ENCODE measurements at regions not wholly inside any gene's neighbourhood (a gene's known extent, or its start where the extent isn't known, plus 50 kb on each side); places are given as distances from the start of the nearest gene placed in this dataset.
"Not testable (repeated sequence)": the region's sequence is repeated elsewhere in the genome, so short reads cannot be mapped to it uniquely, and the experiment has no call there.

GRCh38 chr18:55763298-55763697 is 175.3 kb upstream of the TCF4 start:
- no peak for DNase-seq

DNA sequence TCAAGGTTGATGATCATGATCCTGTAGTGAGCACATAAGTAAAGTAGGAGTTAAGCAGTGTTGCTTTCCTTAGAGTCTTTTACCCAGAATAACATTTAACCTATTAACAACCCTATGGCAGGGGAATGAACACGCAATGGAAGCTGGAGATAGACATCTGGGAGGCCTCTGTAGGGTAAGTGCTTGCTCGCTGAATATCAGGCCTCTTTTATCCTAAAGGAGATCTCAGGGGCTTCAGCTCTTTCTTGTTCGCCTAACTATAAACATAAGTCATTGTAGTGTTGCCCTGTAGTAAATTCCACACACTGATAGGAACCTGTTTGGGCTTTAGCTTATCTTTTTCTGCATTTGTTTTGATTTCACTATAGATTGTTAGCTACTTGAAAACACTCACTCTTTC is 174.4 kb upstream of the TCF4 start:
- no peak for DNase-seq

- DNase-seq, result no peak
Observed at GRCh38 chr18:55753643-55754263, 165.8 kb upstream of the TCF4 start.

GRCh38 chr18:55751476-55751875 is 163.5 kb upstream of the TCF4 start:
- no peak for DNase-seq

DNA sequence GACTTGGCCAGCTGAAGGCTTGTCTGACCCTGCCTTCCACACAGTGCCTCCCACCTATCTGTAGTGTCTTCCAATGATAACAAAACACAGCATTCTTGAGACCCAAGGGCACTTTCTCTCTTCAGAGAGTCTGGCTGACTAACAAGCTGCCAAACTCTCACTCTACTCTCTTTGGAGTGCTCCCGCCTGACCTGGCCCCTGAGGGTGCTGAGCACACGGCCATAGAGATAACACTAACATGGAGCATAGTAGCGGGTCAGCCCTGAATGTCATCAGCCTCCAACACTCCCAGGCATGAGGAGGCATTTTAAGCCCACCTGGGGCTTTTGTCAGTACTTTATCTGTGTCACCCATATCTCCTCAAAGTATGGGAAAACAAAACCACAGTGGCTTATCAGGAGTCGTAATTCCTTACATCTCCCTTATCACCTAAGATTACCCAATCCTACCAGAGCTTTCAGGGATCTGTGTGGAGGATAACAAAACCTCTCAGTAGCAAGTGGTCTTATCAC is 160.3 kb upstream of the TCF4 start:
- DNase-seq, result no peak

- DNase-seq, result no peak
Observed at GRCh38 chr18:55744206-55744605, 156.2 kb upstream of the TCF4 start.

DNA sequence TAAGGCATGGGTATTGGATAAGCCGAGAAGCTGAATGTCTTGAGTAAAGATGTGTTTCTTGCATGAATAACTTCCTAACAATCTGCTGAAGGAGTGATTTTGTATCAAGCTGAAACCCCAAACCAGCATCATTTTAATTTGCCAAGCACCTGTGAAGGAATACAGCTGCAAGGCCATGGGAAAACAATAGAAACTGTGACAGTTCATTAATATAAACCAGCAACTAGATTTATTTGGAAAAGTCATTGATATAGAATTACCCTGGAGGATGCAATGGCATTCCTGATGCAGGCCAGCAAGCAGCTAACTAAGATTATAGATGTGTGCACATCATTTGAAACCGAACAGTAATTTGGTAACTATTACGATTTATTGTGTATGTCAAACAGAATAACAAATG is 155.7 kb upstream of the TCF4 start:
- no peak for DNase-seq

DNA sequence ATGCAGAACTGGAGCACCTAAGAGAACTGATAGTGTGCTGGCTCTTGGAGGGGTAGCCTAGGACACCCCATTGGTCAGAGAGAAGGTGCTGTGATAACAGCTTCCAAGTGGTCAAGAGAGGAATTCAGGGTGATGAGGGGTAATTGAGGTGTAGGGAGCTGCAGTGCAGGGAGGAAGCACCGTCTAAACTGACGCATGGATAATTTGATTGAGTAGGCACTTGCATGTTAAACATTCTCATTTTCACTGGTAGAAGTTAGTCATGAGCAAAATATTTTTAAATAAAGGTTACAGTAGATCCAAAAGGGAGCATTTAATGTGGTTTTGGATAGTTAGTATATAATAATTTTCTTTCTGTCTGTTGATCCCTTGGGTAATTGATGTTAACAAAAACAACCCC is 155.1 kb upstream of the TCF4 start:
- no peak for DNase-seq

DNA sequence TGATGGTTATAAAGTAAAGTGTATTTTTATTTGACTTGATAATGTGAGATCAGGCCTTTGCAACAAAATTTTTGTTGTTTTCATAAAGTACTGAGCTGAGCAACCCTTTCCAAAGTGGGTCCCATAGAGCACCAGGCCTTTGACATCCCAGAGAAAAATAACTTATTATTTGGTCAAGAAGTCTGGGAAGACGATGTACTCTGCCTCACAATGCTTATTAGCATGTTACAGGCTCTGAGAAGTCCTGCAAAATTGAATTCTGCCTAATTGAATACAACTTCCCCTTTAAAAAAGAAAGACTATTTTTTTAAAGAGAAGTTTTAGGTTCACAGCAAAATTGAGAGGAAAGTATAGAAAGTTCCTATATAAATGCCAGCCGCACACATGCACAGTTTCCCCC is 151.5 kb upstream of the TCF4 start:
- no peak for DNase-seq

DNA sequence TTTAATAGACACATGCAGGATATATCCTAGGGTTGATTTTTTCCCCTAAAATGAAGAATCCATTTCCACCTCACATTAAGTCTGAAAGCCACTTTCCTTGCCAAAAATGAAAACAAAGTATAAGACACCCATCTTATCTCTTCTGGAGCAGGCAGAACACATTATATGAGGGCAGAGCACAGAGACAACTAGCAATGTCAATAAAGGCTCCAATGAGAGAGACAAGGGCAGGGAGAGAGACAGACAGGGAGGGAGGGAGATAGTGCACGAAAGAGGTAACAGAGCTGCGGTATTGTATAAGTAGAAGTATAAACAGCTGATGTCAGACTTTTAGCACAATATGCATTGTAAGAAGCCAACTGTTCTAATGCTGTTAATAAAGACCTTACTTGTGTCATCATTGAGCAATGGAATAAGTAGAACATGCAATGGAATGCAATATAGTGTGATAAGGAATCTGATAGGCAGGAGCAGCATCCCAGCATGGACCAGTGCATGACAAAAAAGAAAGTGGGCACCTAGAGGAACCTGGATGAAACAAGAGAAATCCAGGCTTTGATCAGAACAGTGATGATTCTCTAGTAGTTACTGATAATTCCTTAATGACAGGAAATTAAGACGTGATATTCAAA is 150.6 kb upstream of the TCF4 start:
- no peak for DNase-seq

GRCh38 chr18:55737781-55738468 is 149.9 kb upstream of the TCF4 start:
- DNase-seq, result no peak

DNA sequence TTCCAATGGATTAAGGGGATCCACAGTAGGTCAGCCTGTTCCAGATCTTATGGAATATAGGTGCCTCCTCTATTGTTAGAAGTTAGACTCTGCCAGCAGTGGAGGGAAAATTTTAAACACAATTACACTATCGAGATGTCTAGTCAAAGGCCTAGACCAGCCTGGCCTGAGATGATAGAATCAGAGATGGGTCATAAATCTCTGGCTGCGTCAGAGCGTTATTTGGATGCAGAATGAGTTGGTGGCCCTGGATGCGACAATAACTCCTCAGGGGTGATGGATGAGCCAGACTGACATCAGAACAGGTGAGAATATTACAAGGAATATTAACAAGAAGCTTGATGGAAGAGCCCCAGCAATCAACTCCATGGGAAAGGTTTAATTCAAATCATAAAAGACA is 149.3 kb upstream of the TCF4 start:
- DNase-seq, result no peak

- DNase-seq, result no peak
Observed at GRCh38 chr18:55735969-55736368, 148.0 kb upstream of the TCF4 start.

- DNase-seq, result no peak
Observed at GRCh38 chr18:55735199-55735855, 147.3 kb upstream of the TCF4 start.

GRCh38 chr18:55732227-55733106 is 144.5 kb upstream of the TCF4 start:
- no peak for DNase-seq

GRCh38 chr18:55731594-55732042 is 143.6 kb upstream of the TCF4 start:
- no peak for DNase-seq

GRCh38 chr18:55721006-55721405 is 133.0 kb upstream of the TCF4 start:
- not testable (repeated sequence) for DNase-seq

GRCh38 chr18:55713707-55714106 is 125.7 kb upstream of the TCF4 start:
- DNase-seq, result no peak

DNA sequence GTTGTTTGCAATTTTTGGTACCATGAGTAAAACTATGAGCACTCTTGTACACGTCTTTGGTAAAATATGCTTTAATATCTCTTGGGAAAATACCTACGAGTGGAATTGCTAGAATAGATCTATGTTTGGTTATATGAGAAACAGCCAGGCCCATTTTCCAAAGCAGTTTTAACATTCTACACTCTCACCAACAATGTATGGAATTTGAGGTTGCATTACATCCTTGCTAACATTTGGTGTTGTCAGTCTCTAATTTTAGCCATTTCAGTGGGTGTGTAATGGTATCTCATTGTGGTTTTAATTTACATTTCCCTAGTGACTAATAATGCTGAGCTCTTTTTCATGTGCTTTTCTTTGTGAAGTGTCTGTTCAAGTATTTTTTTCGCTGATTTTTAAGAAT is 118.9 kb upstream of the TCF4 start:
- no peak for DNase-seq

GRCh38 chr18:55699233-55699765 is 111.3 kb upstream of the TCF4 start:
- DNase-seq, result no peak

- DNase-seq, result no peak
Observed at GRCh38 chr18:55696811-55697210, 108.8 kb upstream of the TCF4 start.

DNA sequence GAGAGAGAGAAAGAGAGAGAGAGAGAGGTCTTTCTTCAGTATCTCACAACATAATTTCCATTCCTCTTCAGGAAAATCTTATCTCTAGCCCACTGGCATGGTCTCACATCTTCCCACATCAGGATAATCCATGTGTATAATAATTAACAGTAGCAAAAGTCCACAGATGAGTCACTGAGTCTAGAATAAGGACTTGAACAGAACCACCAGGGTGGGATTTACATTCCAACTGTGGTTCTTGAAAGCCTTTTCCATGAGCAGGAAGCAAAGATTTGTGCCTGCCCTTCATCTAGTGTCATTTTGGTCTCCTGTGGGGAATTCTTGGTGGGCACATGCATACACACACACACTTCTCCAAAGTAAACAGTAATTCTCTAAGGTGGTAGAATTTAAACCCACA is 107.1 kb upstream of the TCF4 start:
- DNase-seq, result no peak
